PC-3 (cell line): ENCODE measurements at regions not wholly inside any gene's neighbourhood (a gene's known extent, or its start where the extent isn't known, plus 50 kb on each side); places are given as distances from the start of the nearest gene placed in this dataset.

ENCODE experiments used
- CTCF ChIP-seq: fragments of 300-600 bp; sonication (generic); conservative IDR thresholded peaks from 2 replicates; pipeline ENCODE4 v1.5.1; 2017; ENCODE audit warnings: antibody characterized with exemption, low read depth, mild to moderate bottlenecking, low read length
- EZH2phosphoT487 ChIP-seq: fragments of 300-600 bp; sonication (generic); IDR thresholded peaks from 2 replicates; pipeline ENCODE4 v1.6.1; 2018; ENCODE audit warnings: mild to moderate bottlenecking, antibody characterized with exemption, low read length, borderline replicate concordance

- TF ChIP-seq EZH2phosphoT487 (no peak), CTCF (no peak)
Observed at GRCh38 chr17:21843951-21844590, 151.7 kb downstream of the KCNJ18 start.
